Mesenchymal stem cell (in vitro differentiated cells and primary cell): ENCODE measurements at regions not wholly inside any gene's neighbourhood (a gene's known extent, or its start where the extent isn't known, plus 50 kb on each side); places are given as distances from the start of the nearest gene placed in this dataset.

Experiments used
- DNase-seq: peaks from one replicate; pipeline ENCODE4 v3.0.0-alpha.2; 2013
- H2AFZ ChIP-seq: one replicate; pipeline ENCODE4 v1.6.1; 2013; ENCODE audit warnings: low read depth, mild to moderate bottlenecking, control low read depth, inconsistent platforms, low read length, moderate library complexity
- H2AK5ac ChIP-seq: 2 replicates; pipeline ENCODE4 v1.6.1; 2013; ENCODE audit warnings: low read length, moderate library complexity, mild to moderate bottlenecking, inconsistent platforms; ENCODE audit not compliant: severe bottlenecking
- H2BK120ac ChIP-seq: one replicate; pipeline ENCODE4 v1.6.1; 2013; ENCODE audit warnings: low read depth, mild to moderate bottlenecking, inconsistent platforms, low read length, moderate library complexity
- H2BK12ac ChIP-seq, 2 experiments: one replicate each; pipeline ENCODE4 v1.6.1; 2013; ENCODE audit warnings: inconsistent platforms in 2 of 2, low read length in 2 of 2, mild to moderate bottlenecking in 2 of 2, moderate library complexity in 2 of 2, control low read depth in 1 of 2
- H2BK15ac ChIP-seq: one replicate; pipeline ENCODE4 v1.6.1; 2013; ENCODE audit warnings: mild to moderate bottlenecking, low read depth, inconsistent platforms; ENCODE audit not compliant: poor library complexity, severe bottlenecking
- H2BK5ac ChIP-seq: 2 replicates; pipeline ENCODE4 v1.6.1; 2013; ENCODE audit warnings: low read depth, mild to moderate bottlenecking, low read length, control low read depth, inconsistent platforms; ENCODE audit not compliant: poor library complexity, severe bottlenecking
- H3K14ac ChIP-seq, 2 experiments: one replicate each; pipeline ENCODE4 v1.6.1; 2013; ENCODE audit warnings: inconsistent platforms in 2 of 2, low read length in 2 of 2, control low read depth in 1 of 2, mild to moderate bottlenecking in 1 of 2, moderate library complexity in 1 of 2
- H3K18ac ChIP-seq, 2 experiments: one replicate each; pipeline ENCODE4 v1.6.1; 2013; ENCODE audit warnings: inconsistent platforms in 2 of 2, low read length in 2 of 2, control low read depth in 1 of 2, low read depth in 1 of 2, mild to moderate bottlenecking in 1 of 2
- H3K23ac ChIP-seq, 2 experiments: one replicate each; pipeline ENCODE4 v1.6.1; 2013; ENCODE audit warnings: inconsistent platforms in 2 of 2, low read length in 2 of 2, mild to moderate bottlenecking in 2 of 2, moderate library complexity in 2 of 2, control low read depth in 1 of 2
- H3K27ac ChIP-seq: 2 replicates; pipeline ENCODE4 v1.5.1; 2013; ENCODE audit warnings: mild to moderate bottlenecking, moderate library complexity, low read length, control low read depth, inconsistent platforms; ENCODE audit not compliant: poor library complexity, severe bottlenecking
- H3K27me3 ChIP-seq, 2 experiments: 2 replicates each; pipeline versions ENCODE4 v1.6.1 to v1.7.0; 2013; ENCODE audit warnings: low read length in 2 of 2, mild to moderate bottlenecking in 2 of 2, moderate library complexity in 2 of 2, control low read depth in 1 of 2, inconsistent platforms in 1 of 2; ENCODE audit not compliant: control insufficient read depth in 1 of 2, insufficient read depth in 1 of 2
- H3K36me3 ChIP-seq, 2 experiments: 2 replicates each; pipeline versions ENCODE4 v1.6.1 to v1.7.0; 2013; ENCODE audit warnings: low read length in 2 of 2, control low read depth in 1 of 2, inconsistent platforms in 1 of 2, low read depth in 1 of 2, mild to moderate bottlenecking in 1 of 2; ENCODE audit not compliant: insufficient read depth in 2 of 2, control insufficient read depth in 1 of 2
- H3K4ac ChIP-seq, 2 experiments: one replicate each; pipeline ENCODE4 v1.6.1; 2013; ENCODE audit warnings: inconsistent platforms in 2 of 2, low read length in 2 of 2, mild to moderate bottlenecking in 2 of 2, moderate library complexity in 2 of 2, control low read depth in 1 of 2, low read depth in 1 of 2
- H3K4me1 ChIP-seq: 2 replicates; pipeline ENCODE4 v1.6.1; 2013; ENCODE audit warnings: low read depth, low read length, control low read depth; ENCODE audit not compliant: control insufficient read depth, insufficient read depth
- H3K4me2 ChIP-seq: 2 replicates; pipeline ENCODE4 v1.6.1; 2013; ENCODE audit warnings: low read length, mild to moderate bottlenecking, inconsistent platforms; ENCODE audit not compliant: poor library complexity, severe bottlenecking
- H3K4me3 ChIP-seq, 2 experiments: 2 replicates each; pipeline versions ENCODE4 v1.5.1 to v1.7.0; 2013; ENCODE audit warnings: low read length in 2 of 2, mild to moderate bottlenecking in 2 of 2, control low read depth in 1 of 2, low read depth in 1 of 2; ENCODE audit not compliant: insufficient read depth in 1 of 2
- H3K79me1 ChIP-seq: replicated peaks from 2 replicates; pipeline ENCODE4 v1.6.1; 2013; ENCODE audit warnings: mild to moderate bottlenecking, control low read depth, low read length, inconsistent platforms; ENCODE audit not compliant: poor library complexity, severe bottlenecking
- H3K9ac ChIP-seq: 2 replicates; pipeline ENCODE4 v1.7.0; 2013; ENCODE audit warnings: mild to moderate bottlenecking, low read length, moderate library complexity
- H3K9me3 ChIP-seq: 2 replicates; pipeline ENCODE4 v1.7.0; 2013; ENCODE audit warnings: mild to moderate bottlenecking, low read length; ENCODE audit not compliant: control insufficient read depth
- H4K8ac ChIP-seq: one replicate; pipeline ENCODE4 v1.6.1; 2013; ENCODE audit warnings: inconsistent platforms, mild to moderate bottlenecking, low read length, moderate library complexity
- H4K91ac ChIP-seq: one replicate; pipeline ENCODE4 v1.6.1; 2013; ENCODE audit warnings: mild to moderate bottlenecking, low read length, inconsistent platforms
- WGBS: methylation state at CpG from one replicate; pipeline ENCODE4 v1.1.7; 2013; ENCODE audit warnings: mixed read lengths; 5-methylcytosine and 5-hydroxymethylcytosine counted together

DNA sequence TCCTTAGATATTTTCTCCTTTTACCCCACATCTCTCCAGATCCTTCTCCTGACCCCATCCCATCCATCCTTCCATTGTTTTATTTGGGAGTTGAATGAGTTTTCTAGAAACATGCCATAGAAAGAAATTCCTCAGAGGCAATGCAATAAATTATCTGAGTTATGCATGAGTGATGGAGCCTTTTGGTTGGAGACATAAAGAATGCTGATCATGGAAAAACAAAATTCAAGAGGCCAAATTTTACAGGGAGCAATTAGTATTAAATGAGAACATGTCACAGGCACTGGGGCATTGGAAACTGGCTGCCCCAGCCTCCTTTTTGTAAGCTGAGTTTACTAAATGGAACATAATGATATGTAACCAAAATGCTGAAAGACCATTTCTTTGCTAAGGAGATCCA lies 74.2 kb upstream of the LCLAT1 start:
- Histone ChIP-seq H3K18ac (no peak overlapping the region), H3K36me3 (no peaks in the 10 kb centered on the region), H3K9ac (no peak overlapping the region), H3K4ac (no peak overlapping the region), H2AFZ (no peak overlapping the region), H2AK5ac (no peak overlapping the region), H4K91ac (no peak overlapping the region), H2BK15ac (no peak overlapping the region), H3K4me3 (no peak overlapping the region), H3K14ac (no peak overlapping the region), H2BK12ac (no peak overlapping the region), H3K79me1 (no peaks in the 10 kb centered on the region), H3K4me2 (no peak overlapping the region), H3K23ac (no peak overlapping the region), H3K27me3 (no peaks in the 10 kb centered on the region), H3K4me1 (peaks cover 2% of the 10 kb centered on the region), H2BK120ac (no peak overlapping the region), H3K27ac (no peak overlapping the region), H2BK5ac (no peak overlapping the region), H3K9me3 (no peaks in the 10 kb centered on the region), H4K8ac (no peak overlapping the region)
- no peak for DNase-seq

DNA sequence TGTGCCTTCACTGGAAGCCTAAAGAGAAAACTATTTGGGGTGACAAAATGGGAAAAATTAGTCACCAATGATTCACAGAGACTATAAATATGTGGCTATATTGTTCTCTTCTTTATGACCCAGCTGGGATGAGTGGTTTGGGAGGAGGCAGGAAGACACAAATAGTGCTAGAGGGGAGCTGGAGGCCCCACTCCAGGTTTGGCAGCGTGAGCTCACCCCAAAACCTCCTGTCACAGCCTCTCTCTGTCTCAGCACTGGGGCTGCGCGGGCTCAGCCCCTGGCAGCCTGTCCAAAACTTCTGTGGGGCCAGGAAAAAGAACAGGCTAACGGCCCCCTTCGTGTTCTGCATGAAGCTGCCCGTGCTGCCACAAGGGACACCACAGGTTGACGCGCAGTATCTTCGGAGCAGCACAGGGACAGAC lies 73.2 kb upstream of the LCLAT1 start:
- Histone ChIP-seq H3K18ac (no peak overlapping the region), H3K4me3 (no peak overlapping the region), H2BK5ac (no peak overlapping the region), H4K8ac (no peak overlapping the region), H3K9ac (peak overlapping the region; percentile 48), H3K27ac (no peak overlapping the region), H3K27me3 (no peaks in the 10 kb centered on the region), H2AFZ (no peak overlapping the region), H3K9me3 (no peaks in the 10 kb centered on the region), H3K23ac (no peak overlapping the region), H3K4ac (no peak overlapping the region), H3K4me1 (no peaks in the 10 kb centered on the region), H4K91ac (no peak overlapping the region), H2BK15ac (no peak overlapping the region), H2BK120ac (no peak overlapping the region), H2BK12ac (peak overlapping the region in 1 of 2 experiments; percentile 1), H2AK5ac (no peak overlapping the region), H3K79me1 (no peaks in the 10 kb centered on the region), H3K14ac (no peak overlapping the region), H3K36me3 (no peaks in the 10 kb centered on the region), H3K4me2 (no peak overlapping the region)
- WGBS = 78% methylated on average over 9 of the region's 9 CpGs
- DNase-seq = peak; percentile 79

DNA sequence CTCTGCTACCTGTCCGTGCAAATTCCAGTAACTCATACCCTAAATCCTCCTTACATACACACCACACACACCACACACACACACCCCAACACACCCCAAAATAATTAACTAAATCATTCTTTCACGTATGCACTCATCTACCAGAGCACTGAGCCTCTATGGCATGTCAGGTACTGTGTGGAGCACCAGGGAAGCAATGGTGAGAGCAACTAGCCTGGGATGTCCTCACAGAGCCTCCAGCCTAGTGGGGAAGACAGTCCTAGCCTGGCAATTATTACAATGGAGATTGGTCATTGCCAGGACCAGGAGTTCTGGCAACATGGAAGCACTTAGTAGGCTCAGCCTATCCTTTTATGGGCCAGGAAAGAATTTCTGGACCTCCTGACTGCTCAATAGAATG lies 72.7 kb upstream of the LCLAT1 start:
- no peak overlapping the region for H2BK12ac ChIP-seq
- H3K27me3 ChIP-seq = no peaks in the 10 kb centered on the region
- no peak overlapping the region for H2AFZ ChIP-seq
- H2BK120ac ChIP-seq = no peak overlapping the region
- no peaks in the 10 kb centered on the region for H3K36me3 ChIP-seq
- no peak overlapping the region for H3K4ac ChIP-seq
- no peak overlapping the region for H2BK5ac ChIP-seq
- H3K4me3 ChIP-seq = no peak overlapping the region
- no peak overlapping the region for H3K4me2 ChIP-seq
- peak overlapping the region in 1 of 2 experiments; percentile 46 for H3K14ac ChIP-seq
- H2BK15ac ChIP-seq = no peak overlapping the region
- H3K9ac ChIP-seq = peak overlapping the region; percentile 48
- no peak for DNase-seq
- H4K91ac ChIP-seq = no peak overlapping the region
- H3K23ac ChIP-seq = no peak overlapping the region
- H2AK5ac ChIP-seq = no peak overlapping the region
- H3K9me3 ChIP-seq = no peaks in the 10 kb centered on the region
- no peak overlapping the region for H3K18ac ChIP-seq
- H3K79me1 ChIP-seq = no peaks in the 10 kb centered on the region
- H3K4me1 ChIP-seq = no peaks in the 10 kb centered on the region
- 82% methylated on average over 2 of the region's 2 CpGs for WGBS
- H3K27ac ChIP-seq = no peak overlapping the region
- H4K8ac ChIP-seq = no peak overlapping the region

DNA sequence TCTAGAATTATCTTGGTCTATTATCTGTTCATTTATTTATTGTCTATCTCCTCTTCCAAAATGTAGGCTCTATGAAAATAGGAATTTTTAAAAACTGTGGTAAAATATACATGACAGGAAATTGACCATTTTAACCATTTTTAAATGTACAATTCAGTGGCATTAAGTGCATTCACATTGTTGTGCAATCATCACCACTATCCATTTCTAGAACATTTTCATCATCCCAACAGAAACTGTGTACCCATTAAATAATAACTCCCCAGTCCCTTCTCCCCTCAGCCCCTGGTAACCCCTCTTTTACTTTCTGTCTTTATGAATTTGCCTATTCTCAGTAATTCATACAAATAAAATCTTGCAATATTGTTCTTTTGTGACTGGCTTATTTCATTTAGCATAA lies 71.1 kb upstream of the LCLAT1 start:
- H2BK120ac ChIP-seq = no peak overlapping the region
- no peak overlapping the region for H2AK5ac ChIP-seq
- no peak for DNase-seq
- no peak overlapping the region for H3K14ac ChIP-seq
- no peaks in the 10 kb centered on the region for H3K4me1 ChIP-seq
- no peak overlapping the region for H2AFZ ChIP-seq
- no peak overlapping the region for H4K8ac ChIP-seq
- no peak overlapping the region for H2BK5ac ChIP-seq
- no peak overlapping the region for H3K4me3 ChIP-seq
- H3K9me3 ChIP-seq = no peaks in the 10 kb centered on the region
- H3K4me2 ChIP-seq = no peak overlapping the region
- H4K91ac ChIP-seq = no peak overlapping the region
- no peak overlapping the region for H3K4ac ChIP-seq
- no peaks in the 10 kb centered on the region for H3K79me1 ChIP-seq
- no peaks in the 10 kb centered on the region for H3K36me3 ChIP-seq
- no peak overlapping the region for H3K23ac ChIP-seq
- H3K9ac ChIP-seq = no peak overlapping the region
- H2BK12ac ChIP-seq = no peak overlapping the region
- H3K18ac ChIP-seq = no peak overlapping the region
- no peak overlapping the region for H2BK15ac ChIP-seq
- no peak overlapping the region for H3K27ac ChIP-seq
- no peaks in the 10 kb centered on the region for H3K27me3 ChIP-seq
